MG63 (cell line): ENCODE measurements at regions not wholly inside any gene's neighbourhood (a gene's known extent, or its start where the extent isn't known, plus 50 kb on each side); places are given as distances from the start of the nearest gene placed in this dataset.
"Not testable (repeated sequence)": the region's sequence is repeated elsewhere in the genome, so short reads cannot be mapped to it uniquely, and the experiment has no call there.

Experiments used
- DNase-seq: peaks from one replicate; pipeline ENCODE4 v3.0.0-alpha.2; 2020
- H3K27me3 ChIP-seq: fragments of 250-450 bp; sonication (Bioruptor Pico); 2 replicates; pipeline ENCODE4 v1.5.1; 2020; ENCODE audit warnings: mild to moderate bottlenecking, moderate library complexity
- H3K36me3 ChIP-seq: fragments of 250-450 bp; sonication (Bioruptor Pico); 2 replicates; pipeline ENCODE4 v1.5.1; 2020; ENCODE audit warnings: mild to moderate bottlenecking, moderate library complexity
- H3K4me3 ChIP-seq: fragments of 250-450 bp; sonication (Bioruptor Pico); 2 replicates; pipeline ENCODE4 v1.5.1; 2020; ENCODE audit warnings: mild to moderate bottlenecking, moderate library complexity
- H3K9me3 ChIP-seq: fragments of 250-450 bp; sonication (Bioruptor Pico); 2 replicates; pipeline ENCODE4 v1.5.1; 2020; ENCODE audit warnings: mild to moderate bottlenecking, moderate library complexity

- H3K4me3 ChIP-seq, result no peak overlapping the region
- H3K36me3 ChIP-seq, result no peaks in the 10 kb centered on the region
- no peaks in the 10 kb centered on the region for H3K27me3 ChIP-seq
- DNase-seq, result no peak
- no peaks in the 10 kb centered on the region for H3K9me3 ChIP-seq
Measured at GRCh38 chr10:23780331-23780730, 341.5 kb downstream of the OTUD1 start.

DNA sequence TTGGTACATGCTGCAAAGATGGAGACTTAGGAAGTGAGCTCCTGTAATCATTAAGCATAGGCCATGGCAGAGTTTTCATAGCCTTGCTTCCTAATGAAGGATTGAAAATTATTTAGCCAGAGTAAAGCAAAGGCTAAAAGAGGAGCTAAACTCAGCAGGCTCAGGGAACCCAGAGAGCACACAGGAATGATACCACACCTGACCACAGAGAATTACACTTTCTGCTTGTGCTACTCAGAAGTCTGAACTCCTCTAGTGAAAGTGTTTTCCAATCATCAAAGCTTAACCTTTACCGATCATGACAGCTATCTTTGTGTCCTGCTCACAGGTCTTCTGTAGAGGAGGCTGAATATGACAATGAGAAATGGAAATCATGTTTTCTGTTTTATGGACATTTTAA, 347.7 kb downstream of the OTUD1 start:
- Histone ChIP-seq H3K36me3 (no peaks in the 10 kb centered on the region), H3K9me3 (no peaks in the 10 kb centered on the region), H3K4me3 (no peak overlapping the region), H3K27me3 (no peaks in the 10 kb centered on the region)
- DNase-seq, result no peak

- H3K9me3 ChIP-seq, result no peaks in the 10 kb centered on the region
- no peaks in the 10 kb centered on the region for H3K27me3 ChIP-seq
- no peaks in the 10 kb centered on the region for H3K36me3 ChIP-seq
- no peak overlapping the region for H3K4me3 ChIP-seq
- DNase-seq, result no peak
Measured at GRCh38 chr10:23793577-23793976, 354.7 kb downstream of the OTUD1 start.

GRCh38 chr10:23797452-23797851, 358.6 kb downstream of the OTUD1 start:
- H3K4me3 ChIP-seq, H3K27me3 ChIP-seq, DNase-seq, H3K9me3 ChIP-seq, H3K36me3 ChIP-seq: not testable (repeated sequence)

DNA sequence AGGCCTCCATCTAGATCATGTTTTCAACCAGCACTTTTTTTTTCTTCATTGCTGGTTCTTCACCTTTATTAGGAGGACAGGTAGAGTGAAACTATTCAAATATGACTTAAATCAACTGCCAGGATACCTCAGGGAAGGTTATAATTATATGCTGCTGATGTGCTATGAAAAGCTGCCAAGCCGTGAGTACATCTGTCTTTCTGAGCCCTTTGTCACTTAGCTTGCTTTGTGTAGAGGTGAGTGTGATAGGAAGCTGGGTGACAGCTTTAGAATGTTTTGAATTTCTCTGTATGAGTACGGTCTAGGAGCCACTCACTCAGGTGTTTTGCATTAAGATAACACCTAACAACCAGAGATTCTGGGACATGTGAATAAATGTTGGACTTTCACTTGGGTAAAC, 365.2 kb downstream of the OTUD1 start:
- H3K36me3 ChIP-seq, result no peaks in the 10 kb centered on the region
- no peak overlapping the region for H3K4me3 ChIP-seq
- no peaks in the 10 kb centered on the region for H3K27me3 ChIP-seq
- no peak for DNase-seq
- no peaks in the 10 kb centered on the region for H3K9me3 ChIP-seq

DNA sequence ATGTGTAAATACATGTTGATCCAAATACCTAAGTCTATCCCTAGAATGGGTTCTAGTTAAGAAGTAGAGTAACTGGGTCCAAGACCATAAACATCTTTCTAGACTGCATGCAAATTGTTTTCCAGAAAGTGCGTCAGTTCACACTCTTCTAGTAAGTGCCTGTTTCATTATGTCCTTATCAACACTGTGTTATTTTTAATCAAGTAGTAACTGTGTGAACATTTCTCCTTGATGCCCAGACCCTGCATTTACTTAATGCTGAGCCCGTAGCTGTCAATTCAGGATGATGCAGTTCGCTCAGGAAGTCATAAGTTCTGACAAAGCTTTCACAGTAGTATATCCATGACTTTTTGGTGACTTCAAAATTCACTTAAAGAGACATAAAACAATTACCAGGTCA, 374.8 kb downstream of the OTUD1 start:
- no peak for DNase-seq
- Histone ChIP-seq H3K9me3 (no peaks in the 10 kb centered on the region), H3K36me3 (no peaks in the 10 kb centered on the region), H3K27me3 (no peaks in the 10 kb centered on the region), H3K4me3 (no peak overlapping the region)

GRCh38 chr10:23818484-23818883, 379.6 kb downstream of the OTUD1 start:
- no peak for DNase-seq
- no peak overlapping the region for H3K4me3 ChIP-seq
- H3K27me3 ChIP-seq, result no peaks in the 10 kb centered on the region
- no peaks in the 10 kb centered on the region for H3K9me3 ChIP-seq
- no peaks in the 10 kb centered on the region for H3K36me3 ChIP-seq

DNA sequence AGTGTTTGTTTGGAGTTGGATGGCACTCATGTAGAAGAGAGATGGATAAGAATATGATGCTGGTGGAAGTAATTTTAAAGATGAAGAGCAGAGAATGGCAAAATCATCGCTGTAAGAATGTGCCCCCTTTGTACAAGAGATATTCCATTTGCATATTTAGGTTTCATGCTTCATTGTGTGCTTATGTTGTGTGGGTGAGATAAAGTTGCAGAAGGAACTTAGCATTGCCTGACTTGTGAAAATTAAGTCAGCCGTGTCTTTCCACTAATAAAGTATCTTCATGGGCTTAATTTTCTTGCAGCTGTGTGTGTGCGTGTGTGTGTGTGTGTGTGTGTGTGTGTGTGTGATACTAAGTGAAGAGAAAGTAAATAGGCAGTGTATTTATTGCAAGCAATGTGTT, 381.9 kb downstream of the OTUD1 start:
- DNase-seq, result no peak
- Histone ChIP-seq H3K36me3 (no peaks in the 10 kb centered on the region), H3K9me3 (no peaks in the 10 kb centered on the region), H3K4me3 (no peak overlapping the region), H3K27me3 (no peaks in the 10 kb centered on the region)

GRCh38 chr10:23824822-23825221, 384.1 kb upstream of the KIAA1217 start:
- H3K27me3 ChIP-seq, result no peaks in the 10 kb centered on the region
- H3K4me3 ChIP-seq, result no peak overlapping the region
- no peak for DNase-seq
- no peaks in the 10 kb centered on the region for H3K9me3 ChIP-seq
- no peaks in the 10 kb centered on the region for H3K36me3 ChIP-seq

- Histone ChIP-seq H3K4me3 (no peak overlapping the region), H3K9me3 (no peaks in the 10 kb centered on the region), H3K27me3 (no peaks in the 10 kb centered on the region), H3K36me3 (no peaks in the 10 kb centered on the region)
- peak; percentile 18 for DNase-seq
Measured at GRCh38 chr10:23826421-23826820, 382.5 kb upstream of the KIAA1217 start.

- H3K27me3 ChIP-seq, result no peaks in the 10 kb centered on the region
- H3K9me3 ChIP-seq, result no peaks in the 10 kb centered on the region
- H3K36me3 ChIP-seq, result no peaks in the 10 kb centered on the region
- DNase-seq, result no peak
- no peak overlapping the region for H3K4me3 ChIP-seq
Measured at GRCh38 chr10:23829556-23829955, 379.4 kb upstream of the KIAA1217 start.

GRCh38 chr10:23834091-23834490, 374.8 kb upstream of the KIAA1217 start:
- no peak overlapping the region for H3K4me3 ChIP-seq
- no peaks in the 10 kb centered on the region for H3K36me3 ChIP-seq
- DNase-seq, result no peak
- H3K9me3 ChIP-seq, result no peaks in the 10 kb centered on the region
- no peaks in the 10 kb centered on the region for H3K27me3 ChIP-seq

DNA sequence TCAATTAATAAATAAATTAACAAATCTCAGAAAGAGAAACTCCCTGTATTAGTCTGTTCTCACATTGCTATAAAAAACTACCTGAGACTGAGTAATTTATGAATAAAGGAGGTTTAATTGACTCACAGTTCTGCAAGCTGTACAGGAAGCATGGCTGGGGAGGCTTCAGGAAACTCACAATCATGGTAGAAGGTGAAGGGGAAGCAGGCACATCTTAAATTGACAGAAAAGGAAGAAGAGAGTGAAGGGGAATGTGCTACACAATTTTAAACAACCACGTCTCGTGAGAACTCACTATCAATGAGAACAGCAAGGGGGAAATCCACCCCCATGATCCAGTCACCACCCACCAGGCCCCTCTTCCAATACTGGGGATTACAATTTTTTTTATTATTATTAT, 358.3 kb upstream of the KIAA1217 start:
- H3K27me3 ChIP-seq, result no peaks in the 10 kb centered on the region
- DNase-seq, result no peak
- H3K36me3 ChIP-seq, result no peaks in the 10 kb centered on the region
- H3K4me3 ChIP-seq, result no peak overlapping the region
- H3K9me3 ChIP-seq, result no peaks in the 10 kb centered on the region

DNA sequence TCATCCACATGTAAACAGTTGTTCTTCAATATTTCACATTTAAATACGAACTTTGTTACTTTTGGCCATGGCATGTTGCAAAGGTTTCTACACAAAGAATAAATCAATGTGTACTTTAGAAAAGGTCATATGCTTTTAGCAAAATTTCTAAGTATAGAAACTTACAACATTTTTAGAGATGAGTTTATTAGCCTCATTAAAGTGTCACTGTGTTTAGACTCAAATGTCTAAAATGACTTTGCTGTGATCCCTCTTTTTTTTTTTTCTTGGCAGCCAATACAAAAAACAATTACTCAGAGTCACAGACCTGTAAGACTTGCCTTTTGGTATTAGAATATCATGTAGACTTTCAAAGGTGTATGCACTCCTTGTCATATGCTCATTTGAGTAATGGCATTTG, 349.3 kb upstream of the KIAA1217 start:
- Histone ChIP-seq H3K36me3 (no peaks in the 10 kb centered on the region), H3K9me3 (no peaks in the 10 kb centered on the region), H3K4me3 (no peak overlapping the region), H3K27me3 (no peaks in the 10 kb centered on the region)
- DNase-seq, result no peak

DNA sequence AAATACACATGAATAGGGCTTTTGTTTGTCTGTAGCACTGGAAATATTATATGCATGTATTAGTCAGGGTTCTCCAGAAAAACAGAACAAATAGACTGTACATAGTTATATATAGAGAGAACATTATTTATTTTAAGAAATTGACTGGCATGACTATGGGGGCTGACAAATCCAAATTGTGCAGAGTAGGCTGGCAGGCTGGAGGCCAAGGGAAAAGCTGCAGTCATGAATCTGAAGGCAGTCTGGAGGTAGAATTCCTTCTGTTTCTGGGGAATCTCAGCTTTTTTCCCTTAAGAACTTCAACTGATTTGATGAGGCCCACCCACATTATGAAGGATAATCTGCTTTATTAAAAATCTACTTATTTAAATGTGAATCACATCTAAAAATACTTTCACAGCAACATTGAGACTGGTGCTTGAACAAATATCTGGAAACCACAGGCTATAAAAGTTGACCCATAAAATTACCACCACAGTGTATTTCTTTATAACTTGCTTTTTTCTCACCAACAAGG, 344.2 kb upstream of the KIAA1217 start:
- no peaks in the 10 kb centered on the region for H3K9me3 ChIP-seq
- no peak overlapping the region for H3K4me3 ChIP-seq
- DNase-seq, result no peak
- no peaks in the 10 kb centered on the region for H3K36me3 ChIP-seq
- H3K27me3 ChIP-seq, result no peaks in the 10 kb centered on the region

DNA sequence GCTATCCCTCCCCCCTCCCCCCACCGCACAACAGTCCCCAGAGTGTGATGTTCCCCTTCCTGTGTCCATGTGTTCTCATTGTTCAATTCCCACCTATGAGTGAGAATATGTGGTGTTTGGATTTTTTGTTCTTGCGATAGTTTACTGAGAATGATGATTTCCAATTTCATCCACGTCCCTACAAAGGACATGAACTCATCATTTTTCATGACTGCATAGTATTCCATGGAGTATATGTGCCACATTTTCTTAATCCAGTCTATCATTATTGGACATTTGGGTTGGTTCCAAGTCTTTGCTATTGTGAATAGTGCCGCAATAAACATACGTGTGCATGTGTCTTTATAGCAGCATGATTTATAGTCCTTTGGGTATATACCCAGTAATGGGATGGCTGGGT, 342.0 kb upstream of the KIAA1217 start:
- H3K36me3 ChIP-seq, DNase-seq, H3K9me3 ChIP-seq, H3K27me3 ChIP-seq, H3K4me3 ChIP-seq: not testable (repeated sequence)

- no peak overlapping the region for H3K4me3 ChIP-seq
- H3K9me3 ChIP-seq, result no peaks in the 10 kb centered on the region
- DNase-seq, result no peak
- H3K27me3 ChIP-seq, result no peaks in the 10 kb centered on the region
- no peaks in the 10 kb centered on the region for H3K36me3 ChIP-seq
Measured at GRCh38 chr10:23868121-23868520, 340.8 kb upstream of the KIAA1217 start.

GRCh38 chr10:23869548-23869947, 339.4 kb upstream of the KIAA1217 start:
- H3K4me3 ChIP-seq, result no peak overlapping the region
- H3K36me3 ChIP-seq, result no peaks in the 10 kb centered on the region
- H3K9me3 ChIP-seq, result no peaks in the 10 kb centered on the region
- DNase-seq, result no peak
- H3K27me3 ChIP-seq, result no peaks in the 10 kb centered on the region

DNA sequence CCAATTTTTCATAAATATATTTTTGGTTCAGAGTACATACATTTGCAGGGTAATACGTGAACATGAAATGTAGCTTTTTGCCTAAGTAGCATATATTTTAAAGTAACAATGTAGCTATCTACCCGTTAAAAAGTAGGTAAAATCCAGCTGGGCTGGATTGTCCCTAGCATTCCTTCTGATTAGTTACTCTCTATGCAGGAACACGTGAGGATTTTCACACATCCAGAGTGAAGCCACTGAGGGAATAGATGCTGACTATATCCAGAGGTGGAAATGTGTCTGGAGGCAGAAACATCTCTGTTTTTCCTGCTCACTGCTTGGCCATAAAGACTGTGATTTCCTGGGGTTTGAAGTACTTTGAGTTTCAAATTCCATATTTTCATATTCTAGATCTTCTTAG, 338.9 kb upstream of the KIAA1217 start:
- no peaks in the 10 kb centered on the region for H3K36me3 ChIP-seq
- no peak for DNase-seq
- no peak overlapping the region for H3K4me3 ChIP-seq
- H3K9me3 ChIP-seq, result no peaks in the 10 kb centered on the region
- no peaks in the 10 kb centered on the region for H3K27me3 ChIP-seq
